ENCODE measurements at regions not wholly inside any gene's neighbourhood (a gene's known extent, or its start where the extent isn't known, plus 50 kb on each side); places are given as distances from the start of the nearest gene placed in this dataset.

DNA sequence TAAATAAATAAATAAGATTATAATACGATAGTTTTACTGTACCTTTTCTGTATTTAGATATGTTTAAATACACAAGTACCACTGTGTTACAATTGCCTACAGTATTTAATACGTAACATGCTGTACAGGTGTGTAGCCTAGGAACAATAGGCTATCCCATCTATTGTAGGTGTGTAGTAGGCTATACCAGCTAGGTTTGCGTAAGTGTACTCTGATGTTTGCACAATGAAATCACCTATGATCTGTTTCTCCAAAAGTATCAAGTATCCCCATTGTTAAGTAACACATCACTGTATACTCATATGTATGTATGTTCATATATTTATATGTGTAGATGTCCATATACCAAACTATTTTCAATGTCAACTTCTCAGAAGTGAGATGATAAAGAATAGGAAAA, 118.2 kb upstream of the RND3 start:
- no CpG with 5 or more reads among the region's 3 CpGs for WGBS (ENCODE audit: extremely low coverage, insufficient read length, low lambda C conversion rate)
- Mint-ChIP-seq H3K4me3 (no peak overlapping the region), H3K36me3 (ENCODE audit: insufficient read depth in 1 of 3, low read depth in 3 of 3) (peaks cover 0 to 2% (median 0%) of the 10 kb centered on the region in 3 experiments; a peak in 2 of 7 replicates), H3K27me3 (ENCODE audit: low read depth) (no peaks in the 10 kb centered on the region), H3K9me3 (no peaks in the 10 kb centered on the region; a peak in 1 of 5 replicates), H3K4me1 (peaks cover 14 to 15% of the 10 kb centered on the region in 2 experiments), H3K27ac (no peak overlapping the region)
- Histone ChIP-seq H2BK5ac (ENCODE audit: insufficient read length, low read length) (no peak overlapping the region), H2BK12ac (ENCODE audit: insufficient read length, low read depth, low read length) (no peak overlapping the region), H3K79me2 (ENCODE audit: insufficient read depth, low read length) (no peaks in the 10 kb centered on the region), H3K14ac (ENCODE audit: insufficient read depth, low read length) (no peak overlapping the region), H4K91ac (ENCODE audit: insufficient read length, low read depth, low read length) (no peak overlapping the region), H3K23me2 (ENCODE audit: insufficient read length, low read depth, low read length, poor library complexity, severe bottlenecking) (no peaks in the 10 kb centered on the region), H4K5ac (ENCODE audit: insufficient read length, low read depth, low read length) (no peak overlapping the region), H3K27me3 (ENCODE audit: insufficient read depth, low read length) (no peaks in the 10 kb centered on the region), H2BK20ac (ENCODE audit: low read depth, low read length, poor library complexity, severe bottlenecking) (no peak overlapping the region), H2AK5ac (ENCODE audit: insufficient read length, low read length) (no peak overlapping the region), H4K20me1 (ENCODE audit: control insufficient read depth, insufficient read depth, insufficient read length) (no peaks in the 10 kb centered on the region), H3K56ac (ENCODE audit: insufficient read length, low read depth, low read length) (no peak overlapping the region), H3K79me1 (ENCODE audit: insufficient read depth, low read depth, low read length, poor library complexity, severe bottlenecking) (no peaks in the 10 kb centered on the region), H2AFZ (ENCODE audit: low read length) (no peak overlapping the region), H3T11ph (ENCODE audit: low read length) (no peak overlapping the region), H3K9me3 (ENCODE audit: control insufficient read depth, low read depth, low read length) (no peaks in the 10 kb centered on the region), H3K9ac (ENCODE audit: extremely low read depth, insufficient read length, low read length) (no peak overlapping the region), H3K4me1 (ENCODE audit: insufficient read depth, low read length) (no peaks in the 10 kb centered on the region), H3K4me2 (ENCODE audit: insufficient read depth, insufficient read length, low read length) (no peak overlapping the region), H3K23ac (ENCODE audit: insufficient read length, low read depth, low read length) (no peak overlapping the region), H2BK120ac (ENCODE audit: low read depth, low read length, poor library complexity, severe bottlenecking) (peak overlapping the region; percentile 23), H3K18ac (ENCODE audit: insufficient read length, low read depth, low read length) (no peak overlapping the region), H3K4ac (ENCODE audit: low read depth, low read length) (no peak overlapping the region), H3K27ac (ENCODE audit: insufficient read length, low read depth, low read length) (no peak overlapping the region), H4K8ac (replicated peaks; ENCODE audit: insufficient read length, low read depth, low read length) (no peak overlapping the region), H2BK15ac (ENCODE audit: low read depth, low read length) (no peak overlapping the region)
- DNase-seq, result no peak
- no peak for TF ChIP-seq CTCF (conservative IDR thresholded peaks at IDR 0.05)

Data from H9 (cell line).